Karpas-422 (cell line): ENCODE measurements at regions not wholly inside any gene's neighbourhood (a gene's known extent, or its start where the extent isn't known, plus 50 kb on each side); places are given as distances from the start of the nearest gene placed in this dataset.

Experiments used
- DNase-seq: peaks from one replicate; pipeline ENCODE4 v3.0.0-alpha.2; 2015
- H2AFZ ChIP-seq: fragments of 200-600 bp; sonication (generic); 2 replicates; pipeline ENCODE4 v1.6.1; 2014; ENCODE audit warnings: antibody characterized with exemption, low read length, mixed read lengths
- H3K27ac ChIP-seq: fragments of 200-600 bp; sonication (generic); 2 replicates; pipeline ENCODE4 v1.5.1; 2014; ENCODE audit warnings: mild to moderate bottlenecking, low read length, moderate library complexity
- H3K27me3 ChIP-seq: fragments of 200-600 bp; sonication (generic); 2 replicates; pipeline ENCODE4 v1.6.1; 2014; ENCODE audit warnings: low read length, mixed read lengths
- H3K36me3 ChIP-seq: fragments of 200-600 bp; sonication (generic); 2 replicates; pipeline ENCODE4 v1.6.1; 2014; ENCODE audit warnings: low read length, mixed read lengths; ENCODE audit not compliant: insufficient read depth
- H3K4me1 ChIP-seq: fragments of 200-600 bp; sonication (generic); 2 replicates; pipeline ENCODE4 v1.6.1; 2014; ENCODE audit warnings: mild to moderate bottlenecking, low read length, mixed read lengths
- H3K4me2 ChIP-seq: fragments of 200-600 bp; sonication (generic); 2 replicates; pipeline ENCODE4 v1.6.1; 2014; ENCODE audit warnings: low read length, low read depth, mild to moderate bottlenecking; ENCODE audit not compliant: poor library complexity, severe bottlenecking
- H3K4me3 ChIP-seq: fragments of 200-600 bp; sonication (generic); 2 replicates; pipeline ENCODE4 v1.5.1; 2014; ENCODE audit warnings: mild to moderate bottlenecking, antibody characterized with exemption, low read length, mixed read lengths
- H3K79me2 ChIP-seq: fragments of 200-600 bp; sonication (generic); 2 replicates; pipeline ENCODE4 v1.6.1; 2014; ENCODE audit warnings: mild to moderate bottlenecking, low read length, mixed read lengths
- H3K9ac ChIP-seq: fragments of 200-600 bp; sonication (generic); 2 replicates; pipeline ENCODE4 v1.6.0; 2014; ENCODE audit warnings: low read length
- H3K9me2 ChIP-seq: fragments of 200-600 bp; sonication (generic), shearing (Covaris generic); replicated peaks from 2 replicates; pipeline ENCODE4 v1.6.0; 2014; ENCODE audit warnings: mild to moderate bottlenecking, low read length, moderate library complexity; ENCODE audit not compliant: insufficient read depth
- H3K9me3 ChIP-seq: fragments of 300-700, 200-600 bp; sonication (generic); 2 replicates; pipeline ENCODE4 v1.6.1; 2014; ENCODE audit warnings: low read length, mixed read lengths
- H4K20me1 ChIP-seq: fragments of 200-600 bp; sonication (generic); 2 replicates; pipeline ENCODE4 v1.6.1; 2014; ENCODE audit warnings: mild to moderate bottlenecking, antibody characterized with exemption, low read length, low read depth; ENCODE audit not compliant: insufficient read depth

DNA sequence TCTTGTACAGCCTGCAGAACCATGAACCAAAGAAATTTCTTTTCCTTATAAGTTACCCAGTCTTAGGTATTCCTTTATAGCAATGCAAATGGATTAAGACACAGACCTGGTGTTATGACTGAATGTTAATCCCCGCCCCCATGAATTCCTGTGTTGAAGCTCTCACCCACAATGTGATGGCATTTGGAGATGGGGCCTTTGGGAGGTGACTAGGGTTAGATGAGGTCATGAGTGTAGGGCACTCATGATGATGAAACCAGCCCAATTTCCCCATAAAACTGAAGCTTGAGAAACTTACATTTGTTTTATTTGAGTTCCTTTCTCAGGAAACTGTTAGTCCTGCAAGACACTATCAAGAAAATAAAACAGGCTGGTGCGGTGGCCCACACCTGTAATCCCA lies 115.8 kb upstream of the THY1 start:
- Histone ChIP-seq H3K36me3 (no peaks in the 10 kb centered on the region), H3K4me1 (peaks cover 16% of the 10 kb centered on the region), H3K9me2 (no peaks in the 10 kb centered on the region), H3K9me3 (no peaks in the 10 kb centered on the region), H3K27me3 (no peaks in the 10 kb centered on the region), H3K4me2 (no peak overlapping the region), H3K4me3 (no peak overlapping the region), H4K20me1 (no peaks in the 10 kb centered on the region), H3K9ac (no peak overlapping the region), H3K79me2 (no peaks in the 10 kb centered on the region), H2AFZ (no peak overlapping the region), H3K27ac (no peak overlapping the region)
- DNase-seq = no peak

DNA sequence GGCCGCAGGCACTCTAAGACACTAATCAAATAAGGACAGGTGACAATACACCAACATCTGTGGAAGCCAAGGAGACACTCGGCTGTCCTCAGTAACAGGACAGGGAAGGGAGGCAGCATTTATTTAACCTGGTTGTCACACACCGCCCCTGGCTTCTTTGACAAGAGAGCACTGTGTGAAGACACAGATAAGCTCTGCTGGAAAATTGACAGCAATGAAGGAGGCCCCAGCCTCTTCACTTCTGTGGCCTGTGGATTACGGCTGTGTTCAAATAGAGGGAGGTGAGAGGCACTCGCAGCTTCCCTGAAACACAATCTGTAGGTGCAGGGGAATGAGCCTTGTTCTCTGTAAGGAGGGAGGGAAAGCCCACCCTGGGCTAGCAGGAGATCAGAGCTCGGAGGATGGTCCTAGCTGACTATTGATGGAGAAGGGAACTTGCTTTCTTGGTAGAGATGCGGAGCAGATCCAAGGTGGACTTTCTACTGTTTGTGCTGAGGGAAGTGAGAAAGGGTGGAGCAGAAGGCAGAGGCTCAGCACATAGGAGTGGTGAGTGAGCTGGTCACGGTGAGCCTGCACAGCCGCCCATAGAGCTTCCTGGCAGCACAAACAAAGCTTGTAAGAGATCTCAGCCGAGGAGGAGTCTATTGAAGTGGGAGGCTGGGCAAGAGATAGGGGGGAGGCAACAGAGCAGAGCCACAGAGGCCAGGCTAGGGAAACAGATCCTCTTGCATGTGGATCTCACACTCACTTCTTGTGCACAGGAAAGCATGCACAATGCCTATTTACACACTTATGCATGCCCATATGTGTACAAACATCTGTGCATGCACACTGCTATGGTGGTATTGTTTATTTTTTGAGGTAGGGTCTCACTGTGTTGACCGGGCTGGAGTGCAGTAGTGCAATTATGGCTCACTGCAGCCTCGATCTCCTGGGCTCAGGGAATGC lies 114.6 kb upstream of the THY1 start:
- Histone ChIP-seq H2AFZ (no peak overlapping the region), H3K9ac (no peak overlapping the region), H3K27ac (no peak overlapping the region), H3K27me3 (no peaks in the 10 kb centered on the region), H4K20me1 (no peaks in the 10 kb centered on the region), H3K4me1 (peaks cover 16% of the 10 kb centered on the region), H3K36me3 (no peaks in the 10 kb centered on the region), H3K79me2 (no peaks in the 10 kb centered on the region), H3K9me2 (no peaks in the 10 kb centered on the region), H3K4me2 (no peak overlapping the region), H3K4me3 (no peak overlapping the region), H3K9me3 (no peaks in the 10 kb centered on the region)
- no peak for DNase-seq

DNA sequence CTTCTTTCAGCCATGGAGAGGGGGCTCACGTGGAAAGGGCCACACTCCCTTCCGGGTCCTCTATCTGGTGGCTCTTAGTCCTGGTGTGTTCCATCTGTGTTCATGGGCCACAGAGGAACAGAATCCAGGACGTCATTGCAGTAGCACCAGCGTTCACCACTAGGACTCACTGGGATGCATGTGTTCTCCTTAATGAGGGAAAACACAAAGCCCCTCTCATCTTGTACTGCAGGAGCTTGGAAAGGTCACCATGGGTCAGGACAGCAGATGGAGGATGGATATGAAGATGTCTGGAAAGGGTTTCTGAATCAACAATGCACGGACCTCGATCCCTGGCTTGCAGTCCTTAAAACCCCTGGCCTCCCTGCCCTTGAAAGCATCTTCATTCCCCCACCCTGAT lies 113.8 kb upstream of the THY1 start:
- Histone ChIP-seq H4K20me1 (no peaks in the 10 kb centered on the region), H3K79me2 (no peaks in the 10 kb centered on the region), H3K4me1 (peaks cover 16% of the 10 kb centered on the region), H3K4me3 (no peak overlapping the region), H2AFZ (no peak overlapping the region), H3K9me3 (no peaks in the 10 kb centered on the region), H3K9ac (no peak overlapping the region), H3K36me3 (no peaks in the 10 kb centered on the region), H3K9me2 (no peaks in the 10 kb centered on the region), H3K27ac (no peak overlapping the region), H3K27me3 (no peaks in the 10 kb centered on the region), H3K4me2 (no peak overlapping the region)
- no peak for DNase-seq

DNA sequence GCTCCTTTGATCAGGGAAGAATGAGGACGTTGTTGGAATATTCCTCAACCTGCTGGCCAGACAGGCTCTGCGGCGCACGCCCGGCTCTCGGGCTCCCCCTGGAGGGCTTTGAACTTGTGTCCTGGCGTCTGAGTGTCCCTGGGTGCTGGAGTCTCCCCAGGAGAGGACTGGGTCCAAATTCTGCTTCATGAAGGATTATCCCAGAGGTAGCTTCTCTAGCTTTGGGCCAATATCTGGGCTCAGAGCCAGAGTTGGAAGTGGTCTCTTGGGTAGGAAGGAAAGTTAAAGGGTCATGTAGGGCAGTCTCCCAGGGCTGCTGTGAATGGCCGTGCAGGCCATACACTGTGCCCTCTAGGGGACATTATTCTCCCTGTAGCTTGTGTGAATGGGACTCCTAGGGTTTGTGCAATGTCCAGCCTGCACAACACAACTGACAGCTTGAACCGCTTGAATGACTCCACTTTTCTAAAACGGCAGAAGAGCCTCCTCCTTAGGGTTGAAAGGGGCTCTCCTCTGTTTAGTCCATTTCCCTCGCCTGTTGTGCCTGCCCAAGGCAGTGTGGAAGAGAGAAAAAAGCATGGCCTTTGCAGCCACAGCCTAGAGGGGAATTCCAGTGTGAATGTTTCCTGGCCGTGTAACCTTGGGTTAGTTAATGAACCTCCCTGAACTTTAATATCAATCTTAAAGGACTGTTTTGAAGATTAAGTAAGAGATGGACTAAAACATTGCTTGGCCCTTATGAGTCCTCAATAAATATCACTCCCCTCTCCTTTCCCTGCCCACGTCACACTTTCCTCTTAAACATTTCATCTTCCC lies 111.2 kb upstream of the THY1 start:
- Histone ChIP-seq H3K36me3 (no peaks in the 10 kb centered on the region), H3K4me3 (no peak overlapping the region), H4K20me1 (no peaks in the 10 kb centered on the region), H3K9me3 (no peaks in the 10 kb centered on the region), H3K79me2 (no peaks in the 10 kb centered on the region), H3K27me3 (no peaks in the 10 kb centered on the region), H3K4me1 (peaks cover 16% of the 10 kb centered on the region), H3K9ac (no peak overlapping the region), H3K4me2 (no peak overlapping the region), H2AFZ (no peak overlapping the region), H3K9me2 (no peaks in the 10 kb centered on the region), H3K27ac (no peak overlapping the region)
- DNase-seq = peak; percentile 77

DNA sequence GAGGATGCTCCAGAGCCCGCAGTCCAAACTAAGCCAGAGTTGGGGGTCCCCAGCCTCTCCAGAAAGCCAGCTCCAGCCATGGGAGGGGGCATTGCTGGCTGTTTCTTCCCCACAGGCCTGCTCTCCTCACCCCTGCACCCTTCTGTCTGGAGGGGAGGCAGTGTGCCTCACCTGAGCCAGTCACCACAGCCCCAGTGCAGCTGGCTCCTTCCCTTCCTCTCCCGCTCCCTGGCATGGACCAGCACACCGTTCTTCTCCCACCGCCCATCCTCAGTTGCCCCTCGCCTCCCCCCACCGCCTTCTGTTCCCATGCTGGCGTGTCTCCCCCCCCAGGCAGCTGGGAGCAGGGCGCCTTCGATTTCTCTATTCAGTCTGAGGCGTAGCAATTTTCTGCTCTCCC lies 110.5 kb upstream of the THY1 start:
- no peaks in the 10 kb centered on the region for H3K36me3 ChIP-seq
- H3K9me3 ChIP-seq = no peaks in the 10 kb centered on the region
- H3K9me2 ChIP-seq = no peaks in the 10 kb centered on the region
- no peak overlapping the region for H3K9ac ChIP-seq
- no peak overlapping the region for H3K4me3 ChIP-seq
- no peak overlapping the region for H2AFZ ChIP-seq
- H3K79me2 ChIP-seq = no peaks in the 10 kb centered on the region
- H4K20me1 ChIP-seq = no peaks in the 10 kb centered on the region
- H3K4me2 ChIP-seq = no peak overlapping the region
- no peak overlapping the region for H3K27ac ChIP-seq
- no peak for DNase-seq
- peaks cover 16% of the 10 kb centered on the region for H3K4me1 ChIP-seq
- H3K27me3 ChIP-seq = no peaks in the 10 kb centered on the region

DNA sequence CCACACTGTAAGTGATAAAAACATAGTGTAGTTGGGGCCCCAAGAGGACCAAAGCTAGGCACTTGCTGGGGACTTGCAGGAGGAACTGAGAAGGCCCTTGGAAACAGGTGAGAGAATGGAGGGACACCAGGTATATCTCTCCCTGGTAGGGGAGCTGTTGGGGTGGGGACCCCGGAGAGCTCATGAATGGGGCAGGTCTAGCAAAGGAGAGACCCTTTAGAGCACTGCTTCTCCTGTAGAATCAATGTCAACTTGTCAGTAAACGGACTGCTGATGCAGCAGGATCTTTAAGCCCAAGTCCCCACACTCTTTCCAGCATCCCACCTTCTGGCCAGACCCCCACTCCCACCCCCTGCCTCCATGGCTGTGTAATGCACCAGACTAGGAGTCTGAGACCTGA lies 109.6 kb upstream of the THY1 start:
- no peaks in the 10 kb centered on the region for H3K36me3 ChIP-seq
- no peaks in the 10 kb centered on the region for H3K9me3 ChIP-seq

DNA sequence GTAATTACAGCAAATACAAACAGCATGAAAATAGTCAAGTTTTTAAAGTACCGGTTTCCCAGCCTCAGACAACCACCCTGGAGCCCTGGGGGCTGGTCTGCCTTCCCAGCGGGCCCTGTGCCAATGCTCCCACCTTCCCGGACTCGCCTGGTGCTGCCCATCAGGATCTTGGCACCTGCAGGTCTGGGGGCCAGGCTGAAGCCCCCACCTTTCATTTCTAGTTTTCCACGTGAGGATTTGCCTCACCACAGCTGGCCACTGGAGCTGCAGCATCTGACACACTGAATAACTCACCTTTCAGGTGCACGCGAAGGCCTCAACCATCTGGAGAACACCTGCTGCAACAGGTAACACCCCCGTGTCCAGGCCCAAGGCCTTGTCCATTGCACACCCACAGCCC lies 108.7 kb upstream of the THY1 start:
- Histone ChIP-seq H3K9me2 (no peaks in the 10 kb centered on the region), H3K36me3 (no peaks in the 10 kb centered on the region), H3K27ac (no peak overlapping the region), H3K79me2 (no peaks in the 10 kb centered on the region), H3K27me3 (no peaks in the 10 kb centered on the region), H4K20me1 (no peaks in the 10 kb centered on the region), H2AFZ (no peak overlapping the region), H3K4me2 (no peak overlapping the region), H3K9me3 (no peaks in the 10 kb centered on the region), H3K9ac (no peak overlapping the region), H3K4me1 (peaks cover 16% of the 10 kb centered on the region), H3K4me3 (no peak overlapping the region)
- no peak for DNase-seq

More for the DNA sequence above, 109.6 kb upstream of the THY1 start:
- Histone ChIP-seq H3K4me2 (no peak overlapping the region), H3K4me1 (peaks cover 16% of the 10 kb centered on the region), H3K9ac (no peak overlapping the region), H3K27ac (no peak overlapping the region), H3K9me2 (no peaks in the 10 kb centered on the region), H3K27me3 (no peaks in the 10 kb centered on the region), H2AFZ (no peak overlapping the region), H3K79me2 (no peaks in the 10 kb centered on the region), H3K4me3 (no peak overlapping the region), H4K20me1 (no peaks in the 10 kb centered on the region)
- DNase-seq = no peak

DNA sequence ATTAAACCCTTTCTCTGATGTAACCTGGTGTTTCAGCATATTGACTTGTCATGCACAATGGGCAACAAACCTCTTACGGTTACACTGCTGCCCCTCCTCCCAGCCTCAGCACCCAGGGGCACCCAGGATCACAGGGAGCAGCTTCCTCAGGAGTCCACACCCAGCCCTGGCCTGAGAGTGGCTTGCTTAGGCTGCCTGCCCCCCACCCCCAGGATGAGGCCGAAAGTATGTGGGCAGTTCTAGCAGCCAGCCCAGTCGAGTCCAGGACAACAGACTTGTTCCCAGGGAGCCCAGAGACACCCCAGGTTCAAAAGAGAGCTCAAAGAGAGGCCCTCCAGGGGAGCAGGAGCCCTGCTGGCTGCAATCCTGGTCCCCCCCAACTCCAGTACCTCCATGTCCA lies 108.1 kb upstream of the THY1 start:
- DNase-seq = no peak
- H4K20me1 ChIP-seq = no peaks in the 10 kb centered on the region
- no peaks in the 10 kb centered on the region for H3K9me3 ChIP-seq
- peaks cover 15% of the 10 kb centered on the region for H3K4me1 ChIP-seq
- H2AFZ ChIP-seq = no peak overlapping the region
- no peak overlapping the region for H3K4me2 ChIP-seq
- H3K79me2 ChIP-seq = no peaks in the 10 kb centered on the region
- H3K27me3 ChIP-seq = no peaks in the 10 kb centered on the region
- H3K27ac ChIP-seq = no peak overlapping the region
- H3K4me3 ChIP-seq = no peak overlapping the region
- H3K9ac ChIP-seq = no peak overlapping the region
- H3K36me3 ChIP-seq = no peaks in the 10 kb centered on the region
- no peaks in the 10 kb centered on the region for H3K9me2 ChIP-seq
